Immature natural killer cell (primary cell): ENCODE measurements at regions not wholly inside any gene's neighbourhood (a gene's known extent, or its start where the extent isn't known, plus 50 kb on each side); places are given as distances from the start of the nearest gene placed in this dataset.

Experiments used
- DNase-seq, 3 donors: peaks; one replicate each; pipeline ENCODE4 v3.0.0; 2022; ENCODE audit warnings: mixed read lengths in 1 of 3
- H3K27ac Mint-ChIP-seq, 6 donors: one replicate each; pipeline ENCODE4 v1.8.0; 2020; ENCODE audit warnings: mixed read lengths in 6 of 6, mild to moderate bottlenecking in 5 of 6, inconsistent platforms in 4 of 6, moderate library complexity in 3 of 6
- H3K27me3 Mint-ChIP-seq, 3 donors: one replicate each; pipeline ENCODE4 v1.8.0; 2020 to 2021; ENCODE audit warnings: low read depth in 3 of 3, mild to moderate bottlenecking in 3 of 3, mixed read lengths in 3 of 3, moderate library complexity in 3 of 3, inconsistent platforms in 1 of 3
- H3K36me3 Mint-ChIP-seq, 3 donors: one replicate each; pipeline ENCODE4 v1.8.0; 2020; ENCODE audit warnings: mixed read lengths in 3 of 3, inconsistent platforms in 2 of 3, mild to moderate bottlenecking in 2 of 3
- H3K4me1 Mint-ChIP-seq, 2 donors: one replicate each; pipeline ENCODE4 v1.8.0; 2020; ENCODE audit warnings: inconsistent platforms in 2 of 2, mild to moderate bottlenecking in 2 of 2, mixed read lengths in 2 of 2, moderate library complexity in 1 of 2
- H3K4me3 Mint-ChIP-seq, 5 donors: one replicate each; pipeline ENCODE4 v1.8.0; 2020; ENCODE audit warnings: mild to moderate bottlenecking in 5 of 5, mixed read lengths in 5 of 5, inconsistent platforms in 3 of 5, moderate library complexity in 3 of 5
- H3K9me3 Mint-ChIP-seq, 6 donors: one replicate each; pipeline ENCODE4 v1.8.0; 2020; ENCODE audit warnings: mild to moderate bottlenecking in 6 of 6, mixed read lengths in 6 of 6, inconsistent platforms in 4 of 6, moderate library complexity in 3 of 6

DNA sequence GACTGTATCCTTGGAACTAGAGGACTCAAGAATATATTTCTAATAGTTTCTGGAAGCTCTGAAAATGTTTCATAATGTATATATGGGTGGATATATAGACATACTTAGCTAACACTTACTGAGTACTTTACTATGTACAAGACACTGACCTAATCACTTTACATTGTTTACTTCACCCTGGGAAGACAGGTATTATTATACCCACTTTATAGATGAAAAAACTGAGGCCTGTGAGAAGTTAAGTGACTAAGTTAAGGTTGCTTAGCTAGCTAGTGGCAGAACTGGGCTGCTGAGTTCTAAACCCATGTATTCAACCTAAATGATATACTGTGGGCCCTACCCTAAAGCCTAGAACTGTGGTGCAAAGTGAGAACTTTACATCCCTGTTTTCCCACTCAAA lies 79.1 kb upstream of the SSTR1 start:
- H3K4me3 Mint-ChIP-seq: no peak overlapping the region
- no peak for DNase-seq
- no peaks in the 10 kb centered on the region for H3K36me3 Mint-ChIP-seq
- H3K27ac Mint-ChIP-seq: no peak overlapping the region
- H3K27me3 Mint-ChIP-seq: peaks cover 0 to 3% (median 0%) of the 10 kb centered on the region in 3 donors
- peaks cover 27 to 35% of the 10 kb centered on the region in 2 donors for H3K4me1 Mint-ChIP-seq
- H3K9me3 Mint-ChIP-seq: no peaks in the 10 kb centered on the region

DNA sequence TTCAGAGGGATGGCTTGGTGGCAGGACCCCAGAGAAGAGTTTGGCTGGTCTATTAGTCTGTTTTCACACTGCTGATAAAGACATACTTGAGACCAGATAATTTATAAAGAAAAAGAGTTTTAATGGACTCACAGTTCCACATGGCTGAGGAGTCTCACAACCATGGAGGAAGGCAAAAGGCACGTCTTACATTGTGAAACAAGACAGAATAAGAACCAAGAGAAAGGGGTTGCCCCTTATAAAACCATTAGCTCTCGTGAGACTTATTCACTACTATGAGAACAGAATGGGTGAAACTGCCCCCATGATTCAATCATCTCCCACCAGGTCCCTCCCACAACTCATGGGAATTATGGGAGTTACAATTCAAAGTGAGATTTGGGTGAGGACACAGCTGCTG lies 78.5 kb upstream of the SSTR1 start:
- H3K27ac Mint-ChIP-seq: no peak overlapping the region
- no peaks in the 10 kb centered on the region for H3K9me3 Mint-ChIP-seq
- H3K4me1 Mint-ChIP-seq: peaks cover 22 to 29% of the 10 kb centered on the region in 2 donors
- H3K4me3 Mint-ChIP-seq: no peak overlapping the region
- peaks cover 0 to 3% (median 0%) of the 10 kb centered on the region in 3 donors for H3K27me3 Mint-ChIP-seq
- no peaks in the 10 kb centered on the region for H3K36me3 Mint-ChIP-seq
- no peak for DNase-seq

DNA sequence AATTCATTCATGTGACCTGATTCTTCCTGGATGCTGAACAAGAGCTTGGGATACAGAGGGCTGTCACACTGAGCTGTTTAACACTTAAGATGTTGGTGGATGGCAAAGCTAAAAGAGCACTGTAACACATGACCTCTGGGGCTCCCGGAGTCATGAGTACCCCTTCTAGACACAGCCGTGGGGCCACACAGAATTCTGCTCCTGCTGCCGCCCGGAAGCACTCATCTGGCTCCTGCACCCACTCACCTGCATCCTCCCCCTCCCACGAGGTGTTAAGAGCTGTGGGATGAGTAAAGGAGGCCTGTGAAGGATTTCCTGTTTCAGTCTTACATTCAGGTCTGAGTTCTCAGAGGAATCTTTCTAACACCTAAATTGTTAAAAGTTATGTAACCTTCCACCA lies 78.0 kb upstream of the SSTR1 start:
- peaks cover 17 to 24% of the 10 kb centered on the region in 2 donors for H3K4me1 Mint-ChIP-seq
- H3K27me3 Mint-ChIP-seq: peaks cover 0 to 3% (median 0%) of the 10 kb centered on the region in 3 donors
- H3K9me3 Mint-ChIP-seq: no peaks in the 10 kb centered on the region
- no peak overlapping the region for H3K4me3 Mint-ChIP-seq
- no peak overlapping the region for H3K27ac Mint-ChIP-seq
- no peak for DNase-seq
- no peaks in the 10 kb centered on the region for H3K36me3 Mint-ChIP-seq

DNA sequence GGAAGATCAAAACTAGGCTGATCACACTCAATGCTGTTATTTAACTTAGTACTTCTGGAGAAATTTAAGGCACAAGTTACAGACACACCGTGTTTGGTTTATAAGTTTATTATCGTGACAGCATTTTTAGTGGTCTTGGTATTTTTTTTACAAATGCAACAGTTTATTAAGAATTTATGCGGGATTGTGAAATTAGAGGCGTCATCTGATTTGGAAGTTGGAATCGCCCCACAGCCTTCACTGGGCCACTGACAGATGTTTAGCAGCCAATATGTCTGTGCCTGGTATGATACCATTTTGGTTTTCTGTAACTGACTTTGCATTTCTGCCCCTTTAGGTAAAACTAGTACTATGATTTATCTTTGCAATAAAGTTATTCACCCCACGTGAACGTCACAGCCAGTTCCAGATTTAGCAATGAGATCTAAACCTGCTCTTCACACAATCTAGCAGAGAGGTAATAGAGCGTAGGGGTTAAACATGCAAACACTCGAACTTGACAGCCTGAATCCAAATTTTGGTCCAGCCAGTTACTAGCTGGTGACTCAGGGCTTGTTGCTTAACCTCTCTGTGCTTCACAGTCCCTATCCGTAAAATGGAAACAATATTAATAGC lies 73.2 kb upstream of the SSTR1 start:
- H3K4me1 Mint-ChIP-seq: peaks cover 0 to 5% of the 10 kb centered on the region in 2 donors
- no peak overlapping the region for H3K27ac Mint-ChIP-seq

DNA sequence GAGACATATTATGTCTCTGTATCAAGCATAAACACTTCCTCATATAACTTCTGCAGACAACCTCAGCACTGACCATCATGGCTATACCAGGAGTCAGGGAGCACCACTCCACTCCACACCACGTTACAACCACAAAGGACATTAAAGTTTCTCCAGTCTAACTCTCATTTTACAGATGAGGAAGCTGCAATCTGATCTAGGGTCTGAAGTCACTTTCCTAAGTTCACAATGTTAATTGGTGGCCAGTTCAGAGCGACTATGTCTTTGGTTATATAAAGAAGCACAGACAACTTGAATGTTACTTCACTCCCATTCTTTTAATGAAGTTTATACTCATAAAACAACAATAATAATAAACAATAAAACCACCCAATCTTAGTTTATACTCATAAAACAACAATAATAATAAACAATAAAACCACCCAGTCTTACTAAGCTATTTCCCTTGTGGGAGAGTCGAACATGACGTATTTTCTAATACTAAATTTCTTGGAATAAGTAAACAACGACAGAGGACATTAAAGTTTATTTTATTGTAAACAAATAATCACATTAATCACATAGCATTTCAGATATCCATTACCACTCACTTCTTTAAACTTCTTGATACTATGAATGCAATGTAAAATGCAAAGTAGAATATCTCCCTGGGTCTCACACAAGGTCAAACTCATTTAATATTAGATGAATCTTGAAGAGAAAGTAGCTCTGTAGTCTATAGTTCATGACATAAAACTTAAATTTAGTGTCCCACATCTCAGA lies 72.4 kb upstream of the SSTR1 start:
- H3K4me3 Mint-ChIP-seq: no peak overlapping the region
- H3K36me3 Mint-ChIP-seq: no peaks in the 10 kb centered on the region
- no peak for DNase-seq
- H3K9me3 Mint-ChIP-seq: no peaks in the 10 kb centered on the region
- peaks cover 1 to 8% (median 5%) of the 10 kb centered on the region in 3 donors for H3K27me3 Mint-ChIP-seq
- no peaks in the 10 kb centered on the region for H3K4me1 Mint-ChIP-seq
- no peak overlapping the region for H3K27ac Mint-ChIP-seq

More for the DNA sequence above, 73.2 kb upstream of the SSTR1 start:
- no peak for DNase-seq
- no peaks in the 10 kb centered on the region for H3K9me3 Mint-ChIP-seq
- no peak overlapping the region for H3K4me3 Mint-ChIP-seq
- H3K27me3 Mint-ChIP-seq: peaks cover 1 to 8% (median 5%) of the 10 kb centered on the region in 3 donors
- no peaks in the 10 kb centered on the region for H3K36me3 Mint-ChIP-seq

DNA sequence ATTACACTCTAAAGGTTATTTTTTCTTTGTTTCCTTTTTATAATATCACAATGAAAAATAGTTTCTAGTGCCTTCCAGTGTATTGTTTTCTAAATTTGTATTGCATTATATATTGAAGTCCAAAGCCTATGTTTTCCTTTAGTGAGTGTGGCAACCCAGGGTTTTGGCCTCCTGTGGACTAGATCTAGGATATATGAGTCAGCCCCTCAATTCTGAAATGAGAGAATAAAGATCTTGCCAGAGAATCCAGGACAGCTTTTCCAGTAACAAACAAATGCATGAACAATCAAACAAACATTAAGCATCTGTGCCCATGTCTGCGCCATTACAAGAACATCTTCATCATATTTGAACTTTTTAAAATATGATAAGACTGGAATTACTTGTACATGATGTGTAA lies 70.7 kb upstream of the SSTR1 start:
- H3K9me3 Mint-ChIP-seq: no peaks in the 10 kb centered on the region

DNA sequence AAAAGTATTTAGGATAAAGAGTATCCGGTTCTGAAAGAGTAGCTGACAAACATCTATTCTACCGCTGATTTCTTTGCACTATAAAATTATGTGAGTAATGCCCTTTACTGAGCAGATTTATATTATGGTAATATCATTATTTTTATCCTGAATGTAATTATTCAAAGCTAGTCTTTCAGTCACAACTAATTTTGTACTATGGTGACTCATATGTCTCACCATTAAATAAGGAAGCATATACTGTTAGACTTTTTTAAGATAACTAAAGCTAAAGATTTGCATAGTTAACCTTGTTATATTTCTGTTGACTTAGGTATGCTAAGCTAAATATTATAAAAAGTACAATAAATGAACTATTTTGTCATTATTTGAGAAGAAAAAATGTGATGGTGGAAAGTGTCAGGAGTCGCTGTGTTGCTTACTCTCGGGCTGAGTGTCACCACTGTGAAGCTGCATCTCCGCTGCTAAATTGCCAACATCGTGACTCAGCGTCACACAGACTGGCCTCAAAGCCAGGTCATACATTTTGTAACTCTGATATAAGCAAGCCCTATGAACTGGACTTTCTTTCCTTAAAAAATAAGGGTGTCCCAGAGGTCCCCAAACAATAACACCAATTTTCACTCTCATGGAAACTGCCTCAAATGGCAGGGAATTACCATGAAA lies 69.1 kb upstream of the SSTR1 start:
- H3K27ac Mint-ChIP-seq: no peak overlapping the region
- DNase-seq: no peak
- H3K4me3 Mint-ChIP-seq: no peak overlapping the region
- H3K27me3 Mint-ChIP-seq: peaks cover 1 to 7% (median 5%) of the 10 kb centered on the region in 3 donors
- H3K4me1 Mint-ChIP-seq: no peaks in the 10 kb centered on the region
- no peaks in the 10 kb centered on the region for H3K9me3 Mint-ChIP-seq
- H3K36me3 Mint-ChIP-seq: no peaks in the 10 kb centered on the region

More for the DNA sequence above, 70.7 kb upstream of the SSTR1 start:
- no peaks in the 10 kb centered on the region for H3K4me1 Mint-ChIP-seq
- no peak for DNase-seq
- peaks cover 1 to 8% (median 7%) of the 10 kb centered on the region in 3 donors for H3K27me3 Mint-ChIP-seq
- no peak overlapping the region for H3K4me3 Mint-ChIP-seq
- no peak overlapping the region for H3K27ac Mint-ChIP-seq
- no peaks in the 10 kb centered on the region for H3K36me3 Mint-ChIP-seq

DNA sequence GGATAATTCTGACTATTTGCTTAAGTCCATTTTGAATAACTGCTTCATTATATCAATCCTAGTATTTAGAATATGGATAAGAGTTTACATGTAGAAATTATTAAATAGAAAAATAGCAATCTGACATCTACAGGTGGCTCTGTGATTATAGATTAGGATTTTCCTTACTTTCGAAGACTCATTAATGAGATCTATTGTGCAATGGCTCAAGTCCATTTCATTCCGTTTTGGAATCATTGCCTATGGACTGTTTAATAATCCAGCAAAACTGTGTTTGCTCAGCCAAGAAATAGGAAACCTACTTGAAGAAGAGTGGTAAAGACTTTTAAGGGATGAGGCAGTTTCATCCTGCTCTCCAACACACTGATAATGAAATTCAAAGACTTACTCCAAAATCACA lies 67.8 kb upstream of the SSTR1 start:
- Mint-ChIP-seq H3K9me3 (no peaks in the 10 kb centered on the region), H3K4me3 (no peak overlapping the region), H3K36me3 (no peaks in the 10 kb centered on the region), H3K4me1 (no peaks in the 10 kb centered on the region), H3K27ac (no peak overlapping the region), H3K27me3 (peaks cover 1 to 7% (median 5%) of the 10 kb centered on the region in 3 donors)
- no peak for DNase-seq

DNA sequence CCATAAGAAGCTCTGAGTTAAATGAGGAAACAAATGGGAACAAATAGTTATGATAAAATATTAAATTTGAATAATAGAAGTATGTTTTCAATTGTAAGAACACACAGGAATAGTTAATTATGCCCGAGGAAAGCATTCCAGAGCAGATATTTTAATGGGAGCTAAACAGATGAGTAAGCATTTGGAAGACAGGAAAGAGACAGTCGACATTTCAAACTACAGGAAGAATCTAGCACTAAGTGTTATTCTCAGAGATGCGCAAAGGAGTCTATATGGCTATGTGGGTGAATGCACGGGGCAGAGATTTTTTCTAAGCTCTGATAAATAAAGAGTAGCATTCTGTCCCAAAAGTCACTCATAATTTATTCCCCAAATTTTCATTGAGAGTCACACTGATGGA lies 64.5 kb upstream of the SSTR1 start:
- no peaks in the 10 kb centered on the region for H3K36me3 Mint-ChIP-seq
- no peaks in the 10 kb centered on the region for H3K9me3 Mint-ChIP-seq
- no peaks in the 10 kb centered on the region for H3K4me1 Mint-ChIP-seq
- no peak overlapping the region for H3K27ac Mint-ChIP-seq
- H3K27me3 Mint-ChIP-seq: peaks cover 2 to 3% (median 2%) of the 10 kb centered on the region in 3 donors
- no peak for DNase-seq
- no peak overlapping the region for H3K4me3 Mint-ChIP-seq

DNA sequence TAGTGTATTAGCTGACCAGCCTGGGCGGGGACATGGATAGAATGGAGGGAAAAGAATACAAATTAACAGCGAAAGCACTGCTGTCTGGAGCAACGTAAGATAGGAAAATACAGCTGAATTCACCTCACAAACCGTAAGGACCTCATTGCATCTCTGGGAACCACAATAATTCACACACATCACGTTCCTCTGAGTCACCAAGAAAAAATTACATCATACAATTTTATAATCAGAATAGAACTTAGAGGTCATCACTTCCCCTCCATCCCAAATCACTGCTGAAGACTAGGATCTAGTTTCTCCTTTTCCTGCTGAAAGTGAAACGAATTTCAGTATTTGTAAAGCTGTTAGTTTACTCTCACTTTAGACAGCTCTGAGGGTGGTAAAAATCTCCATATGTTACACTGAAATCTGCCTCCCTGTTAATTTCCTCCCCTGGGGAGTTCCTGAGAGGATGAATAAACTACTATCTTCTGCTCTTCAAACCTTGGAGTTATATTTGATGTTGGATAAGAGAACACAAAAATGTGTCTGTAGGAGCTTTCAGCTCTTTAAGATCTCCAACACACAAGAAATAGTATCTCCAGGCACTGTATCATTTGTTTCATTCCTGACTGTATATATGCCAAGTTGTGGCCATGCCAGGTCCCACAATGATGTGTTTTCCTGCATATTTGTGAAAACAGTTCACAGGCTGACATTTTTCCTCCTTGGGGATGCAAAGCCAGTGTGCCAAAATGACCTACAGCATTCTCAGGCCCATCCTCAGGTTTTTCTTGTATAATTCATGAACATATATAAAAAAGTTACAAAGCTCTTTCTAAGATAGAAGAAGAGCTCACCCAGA lies 63.8 kb upstream of the SSTR1 start:
- DNase-seq: no peak
- no peak overlapping the region for H3K4me3 Mint-ChIP-seq
- peak overlapping the region in 1 of 6 donors; percentile 15 for H3K27ac Mint-ChIP-seq
- no peaks in the 10 kb centered on the region for H3K36me3 Mint-ChIP-seq
- H3K9me3 Mint-ChIP-seq: no peaks in the 10 kb centered on the region
- peaks cover 2 to 3% (median 2%) of the 10 kb centered on the region in 3 donors for H3K27me3 Mint-ChIP-seq
- H3K4me1 Mint-ChIP-seq: no peaks in the 10 kb centered on the region

DNA sequence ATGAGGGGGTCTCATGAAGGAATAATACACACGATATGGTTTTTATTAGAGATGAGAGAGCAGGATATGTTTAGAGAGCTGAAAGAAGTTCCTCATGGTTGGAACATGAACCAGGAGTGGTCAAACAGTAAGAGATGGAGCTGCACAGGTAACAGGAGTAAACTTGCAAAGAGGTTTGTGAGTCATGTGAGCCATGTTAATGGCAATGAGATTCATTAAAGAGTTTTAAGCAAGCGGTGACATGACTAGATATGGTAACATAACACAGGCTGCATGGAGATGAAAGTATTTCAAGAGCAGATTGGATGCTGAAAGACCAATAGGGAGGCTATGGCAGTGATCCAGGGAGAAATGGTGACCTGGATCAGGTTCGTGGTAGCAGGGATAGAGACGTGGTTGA lies 62.6 kb upstream of the SSTR1 start:
- no peak overlapping the region for H3K27ac Mint-ChIP-seq

DNA sequence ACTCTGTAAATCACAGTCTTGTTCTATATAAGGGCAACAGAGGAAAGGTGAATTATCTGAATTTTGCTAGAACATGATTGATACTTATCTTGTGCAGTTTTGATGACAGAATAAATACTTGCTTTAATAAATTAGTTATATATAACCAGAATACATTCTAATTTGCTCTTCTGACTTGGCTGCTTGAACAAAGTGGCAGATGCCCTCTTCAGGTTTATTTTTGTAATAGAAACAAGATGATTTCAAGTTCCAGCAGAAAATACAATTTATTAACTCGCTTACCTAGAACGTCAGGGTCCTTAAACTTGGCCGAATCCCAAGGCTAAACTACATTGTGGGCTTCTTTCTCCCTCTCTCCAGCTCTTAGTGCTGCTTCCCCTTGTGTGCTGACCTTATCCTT lies 57.6 kb upstream of the SSTR1 start:
- Mint-ChIP-seq H3K4me1 (no peaks in the 10 kb centered on the region), H3K27me3 (peaks cover 1 to 5% (median 2%) of the 10 kb centered on the region in 3 donors), H3K9me3 (no peaks in the 10 kb centered on the region), H3K4me3 (no peak overlapping the region), H3K27ac (no peak overlapping the region), H3K36me3 (no peaks in the 10 kb centered on the region)
- no peak for DNase-seq

More for the DNA sequence above, 62.6 kb upstream of the SSTR1 start:
- peaks cover 2 to 3% (median 2%) of the 10 kb centered on the region in 3 donors for H3K27me3 Mint-ChIP-seq
- no peaks in the 10 kb centered on the region for H3K4me1 Mint-ChIP-seq
- H3K36me3 Mint-ChIP-seq: no peaks in the 10 kb centered on the region
- no peak overlapping the region for H3K4me3 Mint-ChIP-seq
- H3K9me3 Mint-ChIP-seq: no peaks in the 10 kb centered on the region
- no peak for DNase-seq
